NCI-H226 (cell line): ENCODE measurements at regions not wholly inside any gene's neighbourhood (a gene's known extent, or its start where the extent isn't known, plus 50 kb on each side); places are given as distances from the start of the nearest gene placed in this dataset.

Source experiments
- DNase-seq: peaks from one replicate; pipeline ENCODE4 v3.0.0-alpha.2; 2015

DNA sequence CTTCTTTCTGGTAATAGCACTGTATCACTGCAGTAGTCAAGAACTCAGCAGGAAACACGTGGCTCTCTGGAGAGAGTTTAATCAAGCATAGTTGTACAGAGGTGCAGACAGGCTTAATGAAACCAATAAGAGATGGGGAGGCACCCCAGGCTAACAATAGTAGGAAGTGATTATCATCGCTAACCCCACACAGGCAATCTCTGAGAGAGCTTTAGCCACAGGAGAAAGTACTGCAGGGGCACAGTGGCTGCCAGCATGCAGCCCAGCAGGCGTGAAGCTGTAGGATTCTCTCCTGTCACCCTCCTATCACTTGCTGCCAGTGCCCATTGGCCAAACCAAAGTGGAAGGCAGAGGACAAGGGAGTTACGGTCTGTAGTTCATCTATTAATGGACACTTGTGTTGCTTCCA lies 450.0 kb upstream of the RASGEF1B start:
- no peak for DNase-seq

GRCh38 chr4:81919810-81920209 lies 448.1 kb upstream of the RASGEF1B start:
- DNase-seq: no peak

DNA sequence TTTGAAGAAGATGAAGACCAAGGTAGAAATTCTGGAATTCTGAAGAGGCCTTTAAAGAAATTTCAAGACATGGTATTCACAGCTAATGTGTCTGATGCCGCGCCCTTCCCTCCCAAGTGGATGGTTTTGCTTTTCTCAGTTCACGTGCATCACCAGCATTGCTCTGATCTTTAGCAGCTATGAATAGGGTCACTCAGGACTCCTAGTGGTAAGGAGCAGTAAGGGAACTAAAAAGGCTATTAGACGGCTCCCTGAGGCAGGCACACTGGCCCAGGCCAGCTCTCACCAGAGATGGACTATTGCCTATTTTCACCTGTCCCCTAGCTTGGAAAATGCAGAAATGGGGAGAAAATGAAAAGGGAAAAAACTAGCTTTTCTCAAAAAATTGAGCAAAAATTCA lies 447.5 kb upstream of the RASGEF1B start:
- DNase-seq: peak; percentile 10

DNA sequence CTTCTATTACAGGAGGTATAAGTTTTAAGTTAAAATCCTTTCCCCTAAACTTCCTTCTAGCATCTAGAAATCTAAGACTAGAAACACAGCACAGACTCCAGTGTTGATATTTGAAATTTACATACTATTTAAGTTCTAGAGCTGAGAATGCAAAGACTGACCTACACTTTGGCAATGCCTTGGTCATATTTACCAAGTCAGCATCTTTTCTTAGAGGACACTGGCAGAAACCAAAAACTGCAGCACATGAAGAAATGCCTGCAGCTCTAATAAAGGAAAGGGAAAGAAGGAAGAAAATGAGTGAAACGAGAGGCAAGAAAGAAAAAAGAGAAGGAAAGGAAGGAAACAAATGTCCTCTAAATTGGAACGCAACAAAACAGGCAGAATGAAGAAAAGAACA lies 443.7 kb upstream of the RASGEF1B start:
- DNase-seq: no peak

GRCh38 chr4:81914623-81915022 lies 442.9 kb upstream of the RASGEF1B start:
- DNase-seq: no peak

GRCh38 chr4:81913427-81913879 lies 441.7 kb upstream of the RASGEF1B start:
- peak; percentile 37 for DNase-seq

DNA sequence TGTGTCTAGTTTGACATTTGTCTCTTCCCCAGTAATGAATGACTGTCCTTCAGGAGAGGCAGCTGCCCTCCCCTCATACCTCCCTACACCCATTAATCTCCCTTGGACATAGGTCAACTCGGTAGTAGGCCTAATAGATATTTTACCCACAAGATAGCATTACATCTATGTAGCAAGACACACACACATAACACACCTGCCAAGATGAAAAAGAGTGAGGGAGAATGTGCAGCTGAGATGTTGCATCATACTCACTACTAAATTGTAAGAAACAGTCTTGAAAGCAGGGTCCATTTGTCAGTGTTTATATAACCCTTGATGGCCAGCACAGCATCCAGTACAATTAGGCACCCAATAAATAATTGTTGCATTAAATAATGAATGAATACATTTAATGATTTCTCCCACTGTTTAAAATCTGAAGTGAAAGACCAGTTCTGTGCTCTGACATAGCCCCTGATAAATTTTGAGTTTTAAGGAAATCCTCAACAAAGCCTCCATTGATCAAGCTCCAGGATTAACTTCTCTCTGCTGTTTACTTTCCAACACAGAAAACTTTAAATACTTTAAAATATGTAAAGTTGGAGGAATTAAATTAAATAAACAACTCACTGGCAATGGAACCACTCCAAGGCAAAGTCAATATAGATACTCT lies 440.8 kb upstream of the RASGEF1B start:
- DNase-seq: no peak

DNA sequence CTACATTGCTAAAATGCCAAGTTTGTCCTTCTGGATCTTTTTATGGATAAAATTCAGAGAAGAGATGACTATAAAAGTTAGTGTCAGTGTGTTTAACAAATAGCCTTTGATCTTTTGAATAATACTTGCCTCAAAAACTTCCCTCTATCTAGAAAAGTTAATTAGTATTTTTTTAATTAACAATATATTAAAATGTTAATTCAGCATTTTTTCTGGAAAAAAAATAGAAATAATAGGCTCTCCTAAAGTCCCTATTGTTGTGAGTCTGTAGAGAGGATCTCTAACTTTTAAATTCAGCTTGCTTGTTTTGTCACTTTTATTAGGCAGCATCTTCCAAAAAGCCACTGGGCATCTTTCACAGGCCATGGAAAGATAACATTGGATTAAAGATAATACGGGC lies 435.2 kb upstream of the RASGEF1B start:
- no peak for DNase-seq

DNA sequence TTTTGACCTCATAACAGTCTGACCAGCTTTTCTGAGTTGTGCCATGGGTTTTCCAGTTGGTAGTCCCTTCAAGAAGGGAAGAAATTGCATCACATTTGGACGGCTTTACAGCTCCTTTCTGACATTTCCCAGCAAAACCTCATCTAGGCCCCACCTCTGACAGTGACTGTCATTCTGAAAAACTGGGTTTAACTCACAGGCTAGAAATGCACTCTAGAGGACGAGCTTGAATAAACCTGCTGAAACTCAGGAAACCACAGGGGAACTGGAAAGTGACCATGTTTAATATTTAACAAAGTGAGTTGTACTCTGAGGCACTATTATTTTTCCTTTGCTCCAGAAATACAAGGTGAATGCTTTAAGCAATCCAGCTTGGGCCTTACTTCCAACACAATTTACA lies 434.3 kb upstream of the RASGEF1B start:
- no peak for DNase-seq

DNA sequence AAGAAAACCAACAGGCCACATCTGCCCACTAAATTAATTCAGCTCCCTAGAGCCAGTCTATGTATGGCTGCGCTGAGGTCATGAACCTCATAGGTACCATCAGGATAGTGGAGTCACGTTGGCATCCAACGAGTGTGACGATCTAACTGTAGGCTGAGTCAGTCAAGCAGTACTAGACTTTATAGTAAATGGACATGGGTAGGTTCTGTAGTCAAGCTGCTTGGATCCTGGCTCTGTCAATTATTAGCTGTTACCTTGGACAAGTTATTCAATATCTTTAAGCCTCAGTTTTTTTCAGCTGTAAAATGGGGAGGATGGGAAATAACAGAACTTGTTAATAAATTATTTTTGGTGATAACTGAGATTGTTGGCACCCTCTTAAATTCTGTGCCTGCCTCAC lies 432.4 kb upstream of the RASGEF1B start:
- DNase-seq: no peak

- no peak for DNase-seq
Measured at GRCh38 chr4:81903212-81903611, 431.5 kb upstream of the RASGEF1B start.

- no peak for DNase-seq
Measured at GRCh38 chr4:81898862-81899504, 427.3 kb upstream of the RASGEF1B start.

GRCh38 chr4:81896936-81897335 lies 425.2 kb upstream of the RASGEF1B start:
- DNase-seq: no peak

DNA sequence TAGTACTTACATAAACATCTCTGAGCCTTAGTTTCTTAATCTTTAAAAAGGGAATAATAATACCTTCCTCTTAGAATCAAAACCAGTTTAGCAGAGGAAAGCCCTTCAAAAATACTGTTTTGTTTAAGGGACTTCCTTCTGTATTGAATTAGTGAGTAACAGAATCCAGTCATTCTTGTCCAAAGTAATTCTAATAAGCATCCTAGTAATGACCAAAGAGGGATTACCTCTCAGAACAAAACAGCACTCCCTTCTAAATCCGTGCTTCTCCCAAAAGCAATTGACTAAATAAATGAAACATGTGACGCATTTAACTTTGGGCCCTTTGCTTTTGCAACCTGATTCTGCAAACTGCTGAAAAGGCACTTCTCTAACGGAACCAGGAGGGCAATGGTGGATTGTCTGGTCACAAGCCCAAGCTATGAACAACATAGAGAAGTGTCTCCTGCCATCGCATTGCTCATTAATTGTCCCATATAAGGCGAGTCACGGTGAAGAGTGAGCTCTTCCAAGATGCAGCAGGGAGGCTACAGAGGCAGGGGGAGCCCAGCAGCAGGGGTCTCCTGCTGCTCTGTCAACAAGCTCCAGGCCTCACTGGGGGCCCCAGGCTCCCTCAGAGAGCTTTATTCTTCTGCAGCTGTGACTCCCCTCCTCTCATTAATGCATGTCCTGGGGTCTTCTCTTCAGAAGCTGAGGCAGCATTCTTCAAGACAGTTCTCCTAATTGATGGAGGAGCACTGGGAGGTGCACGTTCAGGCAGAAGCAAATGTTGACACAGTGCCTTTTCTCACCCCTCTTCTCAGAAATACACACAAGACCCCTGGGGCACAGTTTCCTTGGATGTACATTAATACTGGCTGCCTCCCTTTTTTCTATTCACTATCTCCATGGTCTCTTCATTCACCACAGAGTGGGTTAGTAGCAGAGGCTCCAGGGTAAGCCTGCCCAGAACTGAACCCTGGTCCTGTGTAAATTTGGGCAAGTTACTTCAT lies 419.6 kb upstream of the RASGEF1B start:
- DNase-seq: no peak

GRCh38 chr4:81884986-81885385 lies 413.3 kb upstream of the RASGEF1B start:
- no peak for DNase-seq

GRCh38 chr4:81883530-81884450 lies 412.1 kb upstream of the RASGEF1B start:
- DNase-seq: no peak

- DNase-seq: no peak
Measured at GRCh38 chr4:81883004-81883403, 411.3 kb upstream of the RASGEF1B start.

- no peak for DNase-seq
Measured at GRCh38 chr4:81881855-81882621, 410.3 kb upstream of the RASGEF1B start.

- DNase-seq: no peak
Measured at GRCh38 chr4:81876106-81876505, 404.4 kb upstream of the RASGEF1B start.

DNA sequence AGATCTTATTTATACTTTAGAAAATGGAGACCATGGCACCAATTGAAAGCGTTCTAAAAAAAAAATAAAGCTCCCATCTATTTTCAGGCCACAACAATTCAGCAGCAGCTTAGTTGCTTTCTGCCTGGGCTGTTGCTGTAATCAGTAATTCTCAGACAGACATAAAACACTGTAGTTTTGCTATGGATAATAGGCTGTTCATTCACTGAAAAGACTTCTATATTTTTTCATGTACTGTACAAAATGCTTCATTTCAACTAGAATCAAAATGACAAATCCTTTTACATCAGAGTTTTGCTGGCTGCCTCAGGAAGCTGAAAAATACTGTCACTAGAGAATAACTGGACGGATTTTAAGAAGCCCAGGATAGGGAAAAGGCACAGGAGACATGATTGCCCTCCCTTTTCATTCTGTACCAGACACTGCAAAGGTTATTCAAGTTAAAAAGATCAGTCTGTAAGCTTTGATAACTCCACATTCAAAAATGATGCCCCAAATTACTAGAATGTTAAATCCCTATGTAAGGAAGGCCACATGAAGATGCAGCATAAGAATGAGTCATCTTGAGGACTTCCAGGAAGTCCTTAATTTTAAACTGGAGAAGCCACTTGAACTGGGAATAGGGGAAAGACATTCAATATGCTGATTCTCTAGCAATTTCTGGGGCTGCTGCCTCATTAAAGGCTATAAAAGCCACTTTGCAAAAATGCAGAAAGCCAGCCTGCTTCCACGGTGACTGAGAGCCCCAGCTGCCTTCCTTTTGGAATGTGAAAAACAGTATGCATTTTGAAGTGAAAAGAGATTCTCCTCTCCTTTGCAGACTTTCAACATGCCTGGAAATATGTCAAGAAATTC lies 403.2 kb upstream of the RASGEF1B start:
- DNase-seq: no peak

DNA sequence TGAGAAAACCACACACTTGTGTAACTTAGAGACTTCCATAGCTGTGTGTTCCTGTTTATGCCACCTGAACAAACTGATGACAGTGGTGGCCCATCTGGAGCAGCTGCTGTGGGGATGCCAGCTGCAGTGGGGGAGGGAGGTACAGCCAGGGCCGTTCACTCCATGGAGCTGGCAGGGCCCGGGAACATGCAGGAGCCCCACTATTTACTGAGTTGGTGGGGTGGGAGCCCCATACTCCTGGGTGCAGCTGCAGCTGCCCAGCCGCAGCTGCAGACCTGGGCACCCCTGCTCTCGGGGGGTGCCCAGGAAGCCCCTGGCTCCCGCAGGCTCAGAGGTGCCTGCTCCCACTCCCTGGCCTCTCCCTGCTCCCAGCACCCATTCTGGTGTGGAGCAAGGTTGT lies 398.6 kb upstream of the RASGEF1B start:
- no peak for DNase-seq
